Fibroblast of lung (primary cell): ENCODE measurements at regions not wholly inside any gene's neighbourhood (a gene's known extent, or its start where the extent isn't known, plus 50 kb on each side); places are given as distances from the start of the nearest gene placed in this dataset.

Source experiments
- DNase-seq, 2 donors: peaks; one replicate each; pipeline versions ENCODE4 v3.0.0 to v3.0.0-alpha.2; 2010; ENCODE audit warnings: low read depth in 2 of 2
- H2AFZ ChIP-seq: 2 replicates; pipeline ENCODE4 v1.5.1; 2012; ENCODE audit warnings: low read length, control low read depth, inconsistent platforms
- H3K27ac ChIP-seq: 2 replicates; pipeline ENCODE4 v1.5.1; 2011; ENCODE audit warnings: low read length, control low read depth; ENCODE audit not compliant: insufficient read depth
- H3K27me3 ChIP-seq: 2 replicates; pipeline ENCODE4 v1.5.1; 2011; ENCODE audit warnings: mild to moderate bottlenecking, low read length; ENCODE audit not compliant: control insufficient read depth, insufficient read depth
- H3K36me3 ChIP-seq: 2 replicates; pipeline ENCODE4 v1.5.1; 2011; ENCODE audit warnings: low read length; ENCODE audit not compliant: control insufficient read depth, insufficient read depth
- H3K4me1 ChIP-seq: 2 replicates; pipeline ENCODE4 v1.5.1; 2011; ENCODE audit warnings: low read length; ENCODE audit not compliant: control insufficient read depth, insufficient read depth; ENCODE audit errors: extremely low read depth
- H3K4me2 ChIP-seq: 2 replicates; pipeline ENCODE4 v1.5.1; 2011; ENCODE audit warnings: low read length, control low read depth; ENCODE audit not compliant: insufficient read depth; ENCODE audit errors: extremely low read depth
- H3K4me3 ChIP-seq, 4 experiments: fragments of 200-600 bp in 1 of 4; sonication (generic) in 1 of 4; replicated peaks in 1 of 4; 2 replicates each; pipeline ENCODE4 v1.5.1; 2011 to 2016; ENCODE audit warnings: low read length in 4 of 4, low read depth in 3 of 4, mild to moderate bottlenecking in 3 of 4, control low read depth in 2 of 4, inconsistent platforms in 1 of 4, mixed read lengths in 1 of 4; ENCODE audit not compliant: insufficient read depth in 1 of 4; ENCODE audit errors: control extremely low read depth in 1 of 4
- H3K79me2 ChIP-seq: 2 replicates; pipeline ENCODE4 v1.5.1; 2012; ENCODE audit warnings: mild to moderate bottlenecking, low read length, inconsistent platforms; ENCODE audit not compliant: control insufficient read depth, insufficient read depth
- H3K9ac ChIP-seq: 2 replicates; pipeline ENCODE4 v1.5.1; 2011; ENCODE audit warnings: mild to moderate bottlenecking, low read length, control low read depth; ENCODE audit not compliant: insufficient read depth
- H3K9me3 ChIP-seq: 2 replicates; pipeline ENCODE4 v1.5.1; 2012; ENCODE audit warnings: low read depth, low read length; ENCODE audit not compliant: control insufficient read depth, insufficient read depth
- H4K20me1 ChIP-seq: 2 replicates; pipeline ENCODE4 v1.5.1; 2011; ENCODE audit warnings: low read length; ENCODE audit not compliant: control insufficient read depth, insufficient read depth; ENCODE audit errors: extremely low read depth
- EZH2 ChIP-seq: IDR thresholded peaks from 2 replicates; pipeline ENCODE4 v1.5.1; 2012; ENCODE audit warnings: low read length, control low read depth, mild to moderate bottlenecking; ENCODE audit errors: missing control alignments
- TF ChIP-seq, protein P1 (sequence below), 2 donors: IDR thresholded peaks in 1 of 2; conservative IDR thresholded peaks in 1 of 2; 1 replicate in 1 of 2; 2 replicates in 1 of 2; pipeline ENCODE4 v1.5.1; 2011 to 2012; ENCODE audit warnings: low read length in 2 of 2, control low read depth in 1 of 2, inconsistent platforms in 1 of 2, low read depth in 1 of 2, mild to moderate bottlenecking in 1 of 2

DNA sequence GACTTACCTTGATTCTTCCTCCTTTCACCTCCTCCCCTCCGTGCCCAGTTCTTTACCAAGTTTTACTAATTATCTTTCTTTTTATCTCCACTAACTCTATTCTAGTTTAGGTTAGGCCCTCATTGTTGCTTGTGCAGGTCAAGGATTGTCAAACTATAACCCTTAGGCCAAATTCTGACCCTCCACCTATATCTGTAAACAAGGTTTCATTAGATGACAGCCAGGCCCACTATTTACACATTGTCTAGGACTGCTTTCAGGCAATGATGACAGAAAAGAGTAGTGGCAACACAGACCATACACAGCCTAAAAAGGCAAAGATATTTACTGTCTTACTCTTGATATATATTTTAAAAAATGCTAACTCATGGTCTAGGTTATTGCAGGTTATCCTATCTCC is 212.0 kb downstream of the RAD51AP2 start:
- Histone ChIP-seq H3K27me3 (no peaks in the 10 kb centered on the region), H3K9me3 (no peaks in the 10 kb centered on the region), H3K4me3 (no peak overlapping the region), H3K27ac (no peak overlapping the region), H4K20me1 (no peaks in the 10 kb centered on the region), H2AFZ (no peak overlapping the region), H3K4me2 (no peak overlapping the region), H3K4me1 (peaks cover 8% of the 10 kb centered on the region), H3K79me2 (no peaks in the 10 kb centered on the region), H3K36me3 (no peaks in the 10 kb centered on the region), H3K9ac (no peak overlapping the region)
- no peak for TF ChIP-seq EZH2
- TF ChIP-seq, protein P1, sequence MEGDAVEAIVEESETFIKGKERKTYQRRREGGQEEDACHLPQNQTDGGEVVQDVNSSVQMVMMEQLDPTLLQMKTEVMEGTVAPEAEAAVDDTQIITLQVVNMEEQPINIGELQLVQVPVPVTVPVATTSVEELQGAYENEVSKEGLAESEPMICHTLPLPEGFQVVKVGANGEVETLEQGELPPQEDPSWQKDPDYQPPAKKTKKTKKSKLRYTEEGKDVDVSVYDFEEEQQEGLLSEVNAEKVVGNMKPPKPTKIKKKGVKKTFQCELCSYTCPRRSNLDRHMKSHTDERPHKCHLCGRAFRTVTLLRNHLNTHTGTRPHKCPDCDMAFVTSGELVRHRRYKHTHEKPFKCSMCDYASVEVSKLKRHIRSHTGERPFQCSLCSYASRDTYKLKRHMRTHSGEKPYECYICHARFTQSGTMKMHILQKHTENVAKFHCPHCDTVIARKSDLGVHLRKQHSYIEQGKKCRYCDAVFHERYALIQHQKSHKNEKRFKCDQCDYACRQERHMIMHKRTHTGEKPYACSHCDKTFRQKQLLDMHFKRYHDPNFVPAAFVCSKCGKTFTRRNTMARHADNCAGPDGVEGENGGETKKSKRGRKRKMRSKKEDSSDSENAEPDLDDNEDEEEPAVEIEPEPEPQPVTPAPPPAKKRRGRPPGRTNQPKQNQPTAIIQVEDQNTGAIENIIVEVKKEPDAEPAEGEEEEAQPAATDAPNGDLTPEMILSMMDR (conservative IDR thresholded peaks at IDR 0.05 in 1 of 2, IDR thresholded peaks at IDR 0.05 in 1 of 2; ENCODE audit: low read depth in 1 of 2, low read length in 2 of 2), result no peak
- no peak for DNase-seq

DNA sequence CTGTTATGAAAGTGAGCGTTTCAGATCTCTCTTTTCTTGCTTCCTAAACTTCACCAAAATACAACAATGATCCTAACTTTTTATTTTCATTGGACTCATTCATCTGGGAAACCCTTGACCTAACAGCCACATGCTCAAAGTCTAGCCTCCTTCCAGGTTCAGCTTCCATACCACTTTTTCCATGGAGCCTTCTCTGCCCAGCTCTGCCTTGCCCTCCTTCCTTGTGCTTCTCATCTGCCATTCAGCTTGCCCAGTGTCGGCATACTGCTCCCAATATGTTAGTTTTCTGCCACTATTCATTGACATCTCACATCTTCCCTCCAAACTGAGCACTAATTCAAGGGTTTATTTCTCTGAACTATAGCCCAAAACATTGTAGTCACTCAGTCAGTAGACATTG is 214.7 kb downstream of the RAD51AP2 start:
- H3K9ac ChIP-seq, result no peak overlapping the region
- DNase-seq, result peak; percentile 36 to 57
- H3K4me3 ChIP-seq, result no peak overlapping the region
- peak overlapping the region; percentile 57 for H3K27ac ChIP-seq
- H3K4me1 ChIP-seq, result peaks cover 10% of the 10 kb centered on the region
- TF ChIP-seq, protein P1 (conservative IDR thresholded peaks at IDR 0.05 in 1 of 2, IDR thresholded peaks at IDR 0.05 in 1 of 2; ENCODE audit: low read depth in 1 of 2, low read length in 2 of 2), result no peak
- no peak for TF ChIP-seq EZH2
- H4K20me1 ChIP-seq, result no peaks in the 10 kb centered on the region
- H3K79me2 ChIP-seq, result no peaks in the 10 kb centered on the region
- H3K27me3 ChIP-seq, result no peaks in the 10 kb centered on the region
- H2AFZ ChIP-seq, result peak overlapping the region; percentile 50
- H3K4me2 ChIP-seq, result peak overlapping the region; percentile 56
- H3K36me3 ChIP-seq, result no peaks in the 10 kb centered on the region
- no peaks in the 10 kb centered on the region for H3K9me3 ChIP-seq

DNA sequence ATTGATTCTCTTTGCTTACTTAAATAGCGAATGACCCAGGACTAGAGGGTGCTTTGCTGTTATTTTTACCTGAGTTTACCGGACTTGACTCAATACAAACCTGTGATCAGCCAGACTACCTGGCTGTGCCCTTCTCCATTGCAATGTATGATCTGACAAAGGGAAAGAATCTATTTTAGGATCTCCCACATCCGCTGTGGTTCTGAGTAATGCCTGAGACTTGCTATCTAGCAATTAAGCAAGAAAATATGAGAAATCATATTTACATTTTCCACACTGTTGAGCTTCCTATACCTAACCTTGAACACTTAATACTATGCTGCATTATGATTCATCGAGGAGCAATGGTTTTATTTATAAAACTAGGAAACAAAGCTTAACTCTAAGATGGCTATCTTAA is 215.2 kb downstream of the RAD51AP2 start:
- peak overlapping the region; percentile 26 for H3K27ac ChIP-seq
- no peaks in the 10 kb centered on the region for H3K27me3 ChIP-seq
- H2AFZ ChIP-seq, result no peak overlapping the region
- peak; percentile 73 to 90 for DNase-seq
- no peaks in the 10 kb centered on the region for H3K36me3 ChIP-seq
- TF ChIP-seq, protein P1 (conservative IDR thresholded peaks at IDR 0.05 in 1 of 2, IDR thresholded peaks at IDR 0.05 in 1 of 2; ENCODE audit: low read depth in 1 of 2, low read length in 2 of 2), result no peak
- no peak for TF ChIP-seq EZH2
- no peaks in the 10 kb centered on the region for H3K79me2 ChIP-seq
- H3K9ac ChIP-seq, result no peak overlapping the region
- H3K4me3 ChIP-seq, result no peak overlapping the region
- H3K4me1 ChIP-seq, result peaks cover 10% of the 10 kb centered on the region
- H3K4me2 ChIP-seq, result peak overlapping the region; percentile 56
- H4K20me1 ChIP-seq, result no peaks in the 10 kb centered on the region
- H3K9me3 ChIP-seq, result no peaks in the 10 kb centered on the region
